GM19395 (cell line): ENCODE measurements at regions not wholly inside any gene's neighbourhood (a gene's known extent, or its start where the extent isn't known, plus 50 kb on each side); places are given as distances from the start of the nearest gene placed in this dataset.
"Not testable (repeated sequence)": the region's sequence is repeated elsewhere in the genome, so short reads cannot be mapped to it uniquely, and the experiment has no call there.

Experiments used
- ATAC-seq: cut with Tn5 transposase; IDR thresholded peaks from one replicate; pipeline ENCODE4 v1.9.1; 2021; ENCODE audit warnings: mild to moderate bottlenecking, moderate library complexity; ENCODE audit not compliant: unreplicated experiment

GRCh38 chr21:7743940-7744339 lies 2777.4 kb upstream of the TPTE start:
- not testable (repeated sequence) for ATAC-seq

- ATAC-seq = peak; percentile 97
These were observed 2776.8 kb upstream of the TPTE start for GRCh38 chr21:7744406-7745099.

DNA sequence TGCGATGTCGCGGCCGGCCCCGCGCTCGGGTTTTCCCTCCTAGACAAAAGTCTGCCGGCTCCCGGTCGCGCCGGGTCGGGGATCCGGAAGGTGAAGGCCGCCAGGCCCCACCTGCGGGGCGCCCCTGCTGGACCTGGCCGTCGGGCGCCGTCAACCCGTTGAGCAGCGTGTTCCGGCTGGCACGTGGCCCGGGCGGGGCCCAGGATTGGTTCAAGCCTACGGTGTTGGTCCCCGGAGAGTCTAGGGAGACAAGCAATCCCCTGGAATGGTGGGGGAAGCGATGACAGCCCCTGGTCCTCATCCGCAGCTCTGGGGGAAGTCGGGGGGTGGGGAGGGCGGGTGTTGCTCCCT lies 2776.3 kb upstream of the TPTE start:
- ATAC-seq = peak; percentile 80

GRCh38 chr21:7747964-7748363 lies 2773.4 kb upstream of the TPTE start:
- ATAC-seq = not testable (repeated sequence)

GRCh38 chr21:7752611-7753010 lies 2768.8 kb upstream of the TPTE start:
- ATAC-seq = not testable (repeated sequence)

DNA sequence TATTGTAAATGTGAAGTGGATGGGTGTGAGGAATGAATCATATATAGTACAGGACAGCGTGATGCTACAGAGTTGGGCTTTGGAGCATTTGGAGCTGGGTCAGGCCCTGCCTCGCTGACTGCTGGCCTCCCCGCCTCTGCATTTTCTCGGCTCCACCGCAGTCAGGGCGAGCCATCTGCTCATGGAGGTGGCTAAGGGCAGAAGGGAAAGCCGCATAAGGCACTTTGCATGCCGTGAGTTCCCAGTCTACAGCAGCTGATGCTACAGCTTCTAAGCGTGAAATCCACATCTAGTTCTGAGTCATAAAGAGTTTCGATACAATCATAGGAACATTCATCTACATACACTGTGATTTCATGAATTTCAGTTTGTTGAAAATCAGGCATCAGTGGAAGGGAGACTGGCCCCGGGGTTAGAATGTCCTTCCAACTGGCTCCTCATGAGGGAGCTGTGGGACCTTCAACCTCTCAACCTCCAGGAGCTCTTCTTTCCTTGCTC lies 2768.0 kb upstream of the TPTE start:
- peak; percentile 93 for ATAC-seq

- not testable (repeated sequence) for ATAC-seq
These were observed 2751.4 kb upstream of the TPTE start for GRCh38 chr21:7769985-7770384.

DNA sequence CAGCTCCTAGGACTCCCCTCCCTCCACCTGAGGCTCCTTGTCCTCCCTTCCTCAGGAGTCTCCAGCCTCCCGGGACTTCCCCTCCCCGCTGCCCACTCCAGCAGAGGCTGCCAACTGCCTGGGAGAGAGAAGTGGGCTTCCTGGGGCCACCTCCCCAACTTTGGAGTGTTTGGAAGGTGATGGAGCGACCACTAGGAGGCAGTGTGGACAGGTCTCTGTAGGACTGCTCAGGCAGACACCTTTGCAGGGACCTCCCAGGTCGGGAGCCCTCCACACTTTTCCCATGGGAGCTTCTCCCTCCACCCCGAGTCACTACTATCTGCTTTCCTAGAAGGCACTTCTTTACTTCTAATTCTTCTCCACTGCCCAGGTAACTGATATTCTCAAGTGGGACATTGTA lies 2747.2 kb upstream of the TPTE start:
- ATAC-seq = not testable (repeated sequence)

DNA sequence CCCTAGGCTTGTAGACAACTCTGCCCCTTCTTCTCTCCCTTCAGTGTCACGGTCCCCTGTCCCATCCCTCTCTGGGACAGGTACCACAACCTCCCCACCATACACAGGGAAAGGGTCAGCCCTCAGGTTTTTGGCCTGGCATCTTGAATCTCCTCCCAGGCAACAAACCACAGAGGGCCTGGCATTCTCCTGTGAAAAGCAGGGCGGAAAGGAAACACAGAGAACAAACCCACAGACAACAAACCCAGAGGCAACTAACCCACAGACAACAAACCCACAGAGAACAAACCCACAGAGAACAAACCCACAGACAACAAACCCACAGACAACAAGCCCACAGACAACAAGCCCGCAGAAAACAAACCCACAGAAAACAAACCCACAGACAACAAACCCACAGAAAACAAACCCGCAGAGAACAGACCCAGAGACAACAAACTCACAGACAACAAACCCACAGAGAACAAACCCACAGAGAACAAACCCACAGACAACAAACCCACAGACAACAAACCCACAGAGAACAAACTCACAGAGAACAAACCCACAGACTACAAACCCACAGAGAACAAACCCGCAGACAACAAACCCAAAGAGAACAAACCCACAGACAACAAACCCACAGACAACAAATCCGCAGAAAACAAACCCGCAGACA lies 2745.9 kb upstream of the TPTE start:
- ATAC-seq = not testable (repeated sequence)

GRCh38 chr21:7776035-7776434 lies 2745.3 kb upstream of the TPTE start:
- ATAC-seq = not testable (repeated sequence)

- not testable (repeated sequence) for ATAC-seq
These were observed 2744.8 kb upstream of the TPTE start for GRCh38 chr21:7776622-7777021.

- ATAC-seq = not testable (repeated sequence)
These were observed 2744.1 kb upstream of the TPTE start for GRCh38 chr21:7777289-7777688.

- not testable (repeated sequence) for ATAC-seq
These were observed 2733.8 kb upstream of the TPTE start for GRCh38 chr21:7787427-7788078.

GRCh38 chr21:7793797-7794196 lies 2727.6 kb upstream of the TPTE start:
- ATAC-seq = not testable (repeated sequence)

- not testable (repeated sequence) for ATAC-seq
These were observed 2724.1 kb upstream of the TPTE start for GRCh38 chr21:7797328-7797727.

DNA sequence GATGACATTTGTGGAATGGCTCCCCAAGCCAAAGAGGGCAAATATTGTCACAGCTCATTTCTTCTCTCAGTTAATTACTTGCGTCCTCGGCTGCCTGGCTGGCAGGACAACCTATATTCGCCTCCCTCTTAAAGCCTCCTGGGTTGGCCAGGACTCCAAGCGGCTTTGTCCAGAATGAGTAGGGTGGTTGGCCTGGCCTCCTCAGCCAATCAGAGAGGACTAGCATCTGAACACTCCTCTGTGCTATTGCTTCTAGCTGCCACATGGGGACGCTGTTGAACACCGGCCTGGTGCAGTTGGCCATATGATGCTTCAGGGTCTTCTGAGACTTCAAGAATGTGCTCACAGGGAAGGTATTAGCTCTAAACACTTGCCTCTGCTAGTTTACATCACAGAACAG lies 2722.9 kb upstream of the TPTE start:
- ATAC-seq = not testable (repeated sequence)

DNA sequence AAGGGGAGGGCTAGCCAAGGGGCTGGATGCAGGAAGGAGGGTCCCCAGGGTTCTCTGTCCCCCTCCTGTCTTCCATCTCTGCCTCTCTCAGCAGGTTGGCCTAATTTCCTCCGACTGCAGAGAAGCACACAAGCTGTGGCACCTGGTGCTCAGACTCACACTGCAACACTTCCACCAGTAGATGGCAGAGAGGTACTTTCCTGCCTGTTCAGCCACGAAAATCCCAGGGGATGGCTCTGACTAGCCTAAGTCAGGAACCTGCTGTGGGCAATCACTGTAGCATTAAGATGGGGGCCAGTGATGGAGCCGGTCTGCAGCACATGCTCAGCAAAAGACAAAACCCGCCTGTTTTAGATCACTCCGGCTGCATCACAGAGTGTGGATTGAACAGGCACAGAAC lies 2721.7 kb upstream of the TPTE start:
- not testable (repeated sequence) for ATAC-seq

DNA sequence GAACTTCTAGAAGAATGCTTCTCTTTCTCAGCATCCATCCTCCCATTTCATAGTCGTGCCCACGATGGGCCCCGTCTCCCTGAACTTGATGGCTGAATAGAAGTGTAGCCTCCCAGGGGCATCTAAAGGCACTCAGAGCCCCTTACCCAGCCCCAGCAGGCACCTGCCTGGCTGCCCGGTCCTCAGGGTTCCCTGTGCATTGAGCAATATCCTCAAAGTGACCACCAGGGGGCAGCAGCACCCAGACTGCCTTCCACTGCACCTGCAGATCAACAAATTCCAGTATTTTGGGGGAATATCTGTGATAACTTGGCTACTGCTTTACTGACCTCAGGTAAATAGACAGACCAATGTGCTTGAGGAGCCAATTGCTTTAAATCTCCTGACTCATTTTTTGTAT lies 2707.9 kb upstream of the TPTE start:
- not testable (repeated sequence) for ATAC-seq

DNA sequence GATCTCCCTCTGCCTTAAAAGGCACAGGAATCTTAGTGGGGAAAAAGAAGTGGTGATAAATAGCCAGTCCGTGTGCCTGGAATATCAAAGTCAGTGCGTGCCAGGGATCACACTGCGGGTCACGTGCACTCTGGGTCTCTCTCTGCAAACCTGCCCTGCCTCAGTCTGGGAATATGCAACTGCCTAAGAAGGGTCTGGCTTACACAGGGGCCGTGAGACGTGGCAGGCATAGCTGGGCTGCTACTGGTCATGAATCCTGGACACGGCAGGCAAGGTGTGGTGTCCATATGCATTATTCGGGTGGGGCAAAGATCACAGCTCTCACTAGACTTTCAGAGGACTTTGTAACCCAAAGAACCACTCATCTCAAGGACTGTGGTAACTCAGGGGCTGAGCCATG lies 2704.4 kb upstream of the TPTE start:
- ATAC-seq = not testable (repeated sequence)

GRCh38 chr21:7819301-7819700 lies 2702.1 kb upstream of the TPTE start:
- not testable (repeated sequence) for ATAC-seq

GRCh38 chr21:7825627-7826026 lies 2695.8 kb upstream of the TPTE start:
- ATAC-seq = not testable (repeated sequence)

GRCh38 chr21:7826174-7826573 lies 2695.2 kb upstream of the TPTE start:
- not testable (repeated sequence) for ATAC-seq
